Middle frontal gyrus (tissue), 1 donor: ENCODE measurements at regions not wholly inside any gene's neighbourhood (a gene's known extent, or its start where the extent isn't known, plus 50 kb on each side); places are given as distances from the start of the nearest gene placed in this dataset.

Experiments
- DNase-seq: peaks from one replicate; pipeline ENCODE4 v3.0.0-alpha.2; 2015; ENCODE audit warnings: low spot score; ENCODE audit errors: extremely low spot score

DNA sequence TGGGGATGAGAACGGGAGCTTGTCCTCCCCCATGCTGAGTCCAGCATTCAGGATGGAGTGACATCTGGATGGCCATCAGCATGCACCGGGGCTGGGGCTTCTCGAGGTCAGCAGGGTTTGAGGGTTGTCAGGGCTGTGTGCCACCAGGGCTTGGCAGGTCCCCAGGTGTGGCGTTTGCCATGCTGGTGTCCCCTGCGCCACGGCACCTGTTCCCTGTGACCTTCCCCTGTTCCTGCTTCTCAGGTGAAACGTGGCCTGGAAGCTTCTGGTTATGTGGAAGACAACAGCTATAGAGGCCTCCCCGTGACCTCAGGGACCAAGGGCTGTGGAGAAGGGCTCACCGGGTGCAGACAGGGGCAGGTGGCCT is 152.4 kb downstream of the KIF26A start:
- DNase-seq, result no peak

- DNase-seq, result no peak
Observed at GRCh38 chr14:104291123-104292000, 153.0 kb downstream of the KIF26A start.

DNA sequence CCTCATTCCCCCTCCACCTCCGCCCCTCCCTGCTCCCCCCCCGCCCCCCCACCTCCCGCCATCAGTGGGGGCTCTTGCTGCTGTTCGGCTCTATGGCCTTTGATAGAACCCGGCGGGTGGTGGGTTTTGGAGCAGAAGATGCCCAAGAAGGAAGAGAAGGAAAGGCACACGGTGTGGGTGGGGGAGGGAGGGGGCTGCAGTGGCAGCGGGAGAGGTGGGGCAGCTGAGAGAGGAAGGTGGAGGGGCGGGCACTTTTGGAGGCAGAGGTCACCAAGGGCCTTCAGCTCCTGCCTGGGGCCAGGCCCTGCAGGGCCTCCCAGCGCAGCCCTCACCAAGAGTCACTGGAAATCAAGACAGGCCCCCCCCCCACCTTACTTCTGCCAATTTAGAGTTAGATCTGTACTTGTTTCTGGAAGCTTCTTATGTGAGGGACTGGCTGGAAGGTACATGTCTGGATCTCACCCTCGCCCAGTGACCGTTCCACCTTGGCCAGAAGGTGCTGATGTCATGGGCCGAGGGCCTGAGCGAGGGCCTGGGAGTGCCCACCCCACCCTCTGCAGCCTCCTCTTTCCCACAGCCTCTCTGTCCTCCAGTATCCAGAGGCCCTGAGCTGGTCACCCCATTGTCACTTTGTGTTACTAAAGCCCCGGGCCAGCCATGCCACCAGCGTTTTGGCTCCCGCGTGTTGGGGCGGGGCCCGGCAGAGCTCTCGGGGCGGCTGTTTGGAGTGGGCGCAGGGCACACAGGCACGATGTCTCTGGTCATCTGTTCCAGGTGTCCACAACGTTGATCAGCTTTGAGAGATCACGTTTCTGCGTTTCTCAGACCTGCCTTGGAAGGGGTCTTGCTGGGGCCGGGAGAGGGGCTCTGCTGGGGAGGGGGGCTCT is 153.9 kb downstream of the KIF26A start:
- no peak for DNase-seq

DNA sequence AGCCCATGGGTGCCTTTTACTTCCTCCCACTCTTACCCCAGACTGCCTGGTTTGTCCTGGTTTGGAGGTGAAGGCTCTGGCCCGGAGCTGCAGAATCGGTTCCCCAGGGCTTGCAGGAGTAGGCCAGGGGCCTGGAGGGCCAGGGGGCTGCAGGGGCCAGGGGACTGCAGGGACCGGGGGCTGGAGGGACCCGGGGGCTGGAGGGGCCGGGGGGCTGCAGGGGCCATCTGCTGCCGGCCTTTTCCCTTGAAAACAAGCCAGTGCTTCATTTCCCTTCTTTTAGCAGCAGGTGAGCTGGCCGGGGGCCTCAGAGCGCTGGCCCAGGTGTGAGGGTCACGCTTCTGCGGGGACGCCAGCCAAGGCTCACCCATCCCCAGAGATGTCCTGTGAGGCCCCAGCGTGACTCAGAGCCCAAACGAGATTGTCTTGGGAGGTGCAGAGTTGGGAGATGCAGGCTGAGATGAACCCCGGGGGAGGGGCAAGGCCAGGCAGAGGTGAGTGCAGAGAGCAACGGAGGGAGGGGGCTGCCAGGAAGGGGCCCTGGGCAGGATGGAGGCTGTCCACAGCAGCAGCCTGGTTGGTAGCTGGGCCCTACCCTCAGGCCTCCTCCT is 154.9 kb downstream of the KIF26A start:
- no peak for DNase-seq

- DNase-seq, result no peak
Observed at GRCh38 chr14:104293851-104294627, 155.7 kb downstream of the KIF26A start.

GRCh38 chr14:104294628-104294982 is 156.2 kb downstream of the KIF26A start:
- no peak for DNase-seq

GRCh38 chr14:104294983-104295680 is 156.7 kb downstream of the KIF26A start:
- no peak for DNase-seq

DNA sequence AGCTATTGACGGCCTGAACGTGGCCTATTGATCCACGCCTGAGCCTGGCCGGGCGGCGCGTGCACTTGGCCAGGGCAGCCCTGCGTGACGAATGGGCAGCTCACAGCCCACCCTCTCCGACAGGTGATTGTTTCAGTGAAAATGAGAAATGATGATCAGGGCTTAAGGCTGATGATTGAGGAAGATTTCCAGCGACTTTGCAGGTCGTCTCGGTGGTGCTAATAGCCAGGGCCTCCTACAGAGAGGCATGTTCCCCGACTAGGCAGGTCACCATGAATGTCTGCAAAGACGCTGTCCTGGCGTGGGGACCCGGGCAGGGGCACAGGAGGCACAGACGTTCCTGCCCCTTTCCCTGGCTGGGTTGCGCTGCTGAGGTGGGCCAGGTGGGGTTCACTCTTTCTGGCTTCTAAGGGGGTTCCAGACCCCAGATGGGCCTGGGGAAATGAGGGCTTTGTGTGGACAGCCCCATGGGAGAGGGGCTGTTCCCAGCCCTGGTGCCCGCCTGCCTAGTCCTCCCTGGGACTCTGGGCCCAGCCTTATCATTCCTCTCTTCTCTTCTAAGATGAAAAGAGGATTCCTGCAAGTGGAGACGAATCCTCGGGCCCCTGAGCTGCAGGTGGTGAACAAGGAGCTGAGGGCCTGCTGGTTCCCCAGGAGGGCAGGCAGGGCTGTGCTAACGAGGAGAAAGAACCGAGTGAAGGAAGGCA is 157.4 kb downstream of the KIF26A start:
- no peak for DNase-seq

DNA sequence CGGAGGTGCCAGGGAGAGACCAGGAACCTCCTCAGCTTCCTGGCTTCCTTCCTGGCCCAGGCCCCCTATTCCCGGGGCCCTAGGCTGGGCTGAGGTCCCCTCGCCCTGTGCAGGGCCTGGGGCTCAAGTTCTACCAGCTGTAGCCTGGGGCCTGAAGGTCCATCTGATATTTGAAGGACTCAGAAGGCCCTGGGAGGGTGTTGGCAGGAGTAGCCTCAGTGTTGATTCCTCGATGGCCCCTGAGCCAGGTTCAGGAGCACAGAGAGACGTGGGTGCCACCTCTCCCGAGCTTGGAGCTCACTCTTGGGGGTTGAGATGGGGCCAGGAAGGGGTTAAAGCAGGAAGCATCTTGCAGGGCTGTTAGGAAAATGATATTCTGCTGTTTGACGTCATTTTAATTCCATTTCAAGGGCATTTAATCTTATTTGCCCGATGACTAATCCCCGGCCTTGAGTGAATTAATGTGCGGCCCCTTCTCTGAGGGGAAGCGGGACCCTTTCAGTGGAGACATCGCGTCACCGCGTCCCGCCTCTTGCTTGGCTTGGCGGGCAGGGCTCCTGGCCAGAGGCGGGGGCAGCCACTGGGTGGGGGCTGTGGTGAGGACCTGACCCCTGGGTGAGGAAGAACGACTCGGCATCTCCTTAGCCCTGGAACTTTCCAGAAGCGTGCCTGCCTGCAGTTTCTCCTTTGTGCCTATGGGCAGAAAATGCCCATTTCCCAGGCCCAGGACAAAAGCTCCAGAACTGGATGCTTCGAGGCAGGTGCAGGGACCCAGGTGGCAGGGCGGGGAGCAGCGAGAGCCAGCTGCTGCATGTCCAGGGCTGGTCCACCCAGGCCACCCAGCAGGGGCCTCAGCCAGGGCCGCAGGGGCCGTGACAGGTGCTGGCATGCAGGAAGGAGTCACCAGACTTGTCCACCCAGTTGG is 158.3 kb downstream of the KIF26A start:
- no peak for DNase-seq

DNA sequence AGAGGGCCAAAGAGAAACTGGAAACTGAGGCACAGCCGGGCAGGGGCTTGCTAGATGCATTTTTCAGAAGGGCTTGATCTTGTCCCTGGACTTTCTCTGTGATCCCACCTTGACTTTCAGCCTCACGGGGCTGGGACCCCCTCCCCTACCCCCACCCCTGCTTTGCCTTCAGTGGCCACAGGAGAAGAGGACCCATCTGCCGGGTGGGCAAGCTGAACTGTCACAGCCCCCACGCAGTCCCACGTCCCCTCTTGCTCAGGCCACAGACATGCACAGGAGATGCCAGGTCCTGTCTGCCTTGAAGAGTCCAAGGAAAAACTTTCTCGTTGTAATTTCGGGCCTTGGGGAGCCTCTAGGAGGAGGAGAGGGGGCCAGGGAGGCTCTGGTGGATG is 158.9 kb downstream of the KIF26A start:
- no peak for DNase-seq

DNA sequence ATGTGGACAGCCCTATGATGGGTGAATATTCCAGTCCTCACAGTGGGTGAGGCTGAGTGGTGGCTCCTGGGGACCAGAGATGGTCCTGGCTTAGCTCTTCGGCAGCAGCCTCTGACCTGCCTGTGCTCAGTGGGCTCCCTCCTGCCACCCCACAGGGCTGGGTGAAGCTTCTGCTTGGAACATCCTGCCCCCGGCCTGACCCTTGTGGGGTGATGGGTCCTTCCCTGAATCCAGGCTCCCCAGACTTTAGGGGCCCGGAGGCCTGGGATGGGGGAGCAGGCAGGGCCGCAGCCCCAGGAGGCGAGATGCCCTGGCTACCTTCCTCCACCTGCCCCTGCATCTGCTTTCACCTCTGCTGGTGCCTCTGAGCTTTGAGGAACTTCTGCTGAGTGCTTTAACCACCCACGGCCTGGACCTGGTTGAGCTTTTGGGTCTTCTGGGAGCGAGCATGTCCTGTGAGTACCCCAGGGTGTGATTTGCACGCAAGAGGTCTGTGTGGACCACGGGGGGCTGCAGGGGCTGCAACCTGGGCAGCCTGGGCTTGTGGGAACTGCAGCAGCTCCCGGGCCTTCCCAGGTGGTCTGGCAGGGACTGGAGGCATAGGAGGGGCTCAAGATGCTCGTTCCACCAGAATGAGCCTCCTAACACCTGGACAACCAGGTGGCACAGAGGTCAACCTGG is 159.5 kb downstream of the KIF26A start:
- DNase-seq, result no peak

DNA sequence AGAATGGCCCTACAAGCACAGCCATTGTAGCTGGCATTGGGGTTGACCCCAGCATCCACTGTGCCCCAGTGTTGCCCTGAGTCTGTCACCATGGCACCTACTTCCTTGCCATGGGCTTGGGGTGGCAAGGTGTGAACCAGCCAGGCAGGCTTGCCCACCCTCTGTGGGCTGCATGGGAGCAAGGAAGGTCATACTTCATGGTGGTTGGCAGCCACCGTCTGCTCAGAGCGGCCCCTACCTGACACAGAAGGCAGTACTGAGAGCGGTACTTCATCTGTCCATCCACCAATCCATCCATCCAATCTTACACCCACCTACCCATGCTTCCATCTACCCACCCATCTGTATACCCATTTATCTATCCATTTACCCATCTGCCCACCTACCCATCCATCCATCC is 160.1 kb downstream of the KIF26A start:
- DNase-seq, result no peak

- DNase-seq, result no peak
Observed at GRCh38 chr14:104299993-104300761, 161.8 kb downstream of the KIF26A start.

GRCh38 chr14:104301731-104302460 is 163.5 kb downstream of the KIF26A start:
- DNase-seq, result no peak

GRCh38 chr14:104302794-104303405 is 164.5 kb downstream of the KIF26A start:
- DNase-seq, result no peak

DNA sequence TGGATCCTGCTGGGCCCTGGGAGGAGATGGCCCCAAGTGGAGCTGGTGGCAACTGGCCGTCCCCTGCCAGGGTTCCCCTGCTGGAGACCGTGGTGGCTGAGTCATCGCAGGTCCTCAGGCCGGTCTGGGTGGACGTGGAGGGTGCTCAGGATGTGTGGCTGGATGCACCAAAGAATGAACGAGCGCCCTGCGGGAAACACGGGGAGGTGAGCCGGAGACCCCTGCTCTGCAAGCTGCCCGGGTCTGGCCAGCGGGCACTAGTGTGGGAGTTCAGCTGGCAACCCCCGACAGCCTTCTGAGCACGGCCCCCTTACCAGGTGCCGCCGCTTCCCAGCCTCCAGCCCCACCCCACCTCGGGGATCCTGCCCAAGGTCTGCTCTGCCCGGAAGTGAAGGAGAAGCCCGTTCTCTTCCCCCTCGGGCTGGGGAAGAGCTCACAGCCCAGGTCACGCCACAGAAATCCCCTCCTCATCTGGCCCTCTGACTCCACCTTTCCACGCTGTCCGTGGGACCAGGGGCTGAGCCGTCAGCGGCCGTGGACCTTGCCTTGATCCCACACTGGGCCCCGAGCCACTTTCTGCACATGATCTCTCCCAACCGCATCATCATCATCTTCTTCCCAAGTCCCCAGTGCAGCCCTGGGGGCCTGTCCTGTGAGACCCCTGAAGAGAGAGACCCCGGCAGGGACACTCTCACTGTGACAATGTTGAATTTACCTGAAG is 165.5 kb downstream of the KIF26A start:
- DNase-seq, result no peak
